ENCODE measurements at regions not wholly inside any gene's neighbourhood (a gene's known extent, or its start where the extent isn't known, plus 50 kb on each side); places are given as distances from the start of the nearest gene placed in this dataset.

- TF ChIP-seq CTCF (conservative IDR thresholded peaks at IDR 0.05; ENCODE audit: low read depth, low read length) (no peak), RFX5 (IDR thresholded peaks at IDR 0.05; ENCODE audit: low read depth, low read length) (no peak)
These were observed 172.7 kb upstream of the NOX3 start for GRCh38 chr6:155628306-155628705.
